RWPE1 (cell line): ENCODE measurements at regions not wholly inside any gene's neighbourhood (a gene's known extent, or its start where the extent isn't known, plus 50 kb on each side); places are given as distances from the start of the nearest gene placed in this dataset.

Experiments used
- CTCF ChIA-PET: fragments of 350-600 bp; sonication (Branson Sonifier 250); formaldehyde crosslinking; extraction: SDS; loops from one replicate; lab custom pipeline; 2021; lab: Yijun Ruan, JAX
- POLR2A ChIA-PET: fragments of 400-600 bp; formaldehyde crosslinking; extraction: SDS; loops from one replicate; lab custom pipeline; 2020; ENCODE audit warnings: antibody characterized with exemption; ENCODE audit not compliant: low non-redundant PET; lab: Yijun Ruan, JAX
- DNase-seq: peaks from one replicate; pipeline ENCODE4 v3.0.0; 2012; ENCODE audit warnings: low spot score
- H3K27ac ChIP-seq: fragments of 450-650 bp; 2 replicates; pipeline ENCODE4 v1.5.1; 2017
- CTCF ChIP-seq: fragments of 450-650 bp; conservative IDR thresholded peaks from 2 replicates; pipeline ENCODE4 v1.5.1; 2017; ENCODE audit warnings: low read depth, mild to moderate bottlenecking

GRCh38 chr1:228883535-228883934 lies 148.3 kb downstream of the RHOU start:
- no peak overlapping the region for H3K27ac ChIP-seq
- no peak for TF ChIP-seq CTCF
- no peak for DNase-seq
- ChIA-PET CTCF (no interaction called here), POLR2A (no interaction called here)

- no peak for DNase-seq
- CTCF ChIA-PET = no interaction called here
- TF ChIP-seq CTCF = no peak
- no peak overlapping the region for H3K27ac ChIP-seq
- POLR2A ChIA-PET = no interaction called here
These were observed 148.9 kb downstream of the RHOU start for GRCh38 chr1:228884196-228884595.

GRCh38 chr1:228884615-228885566 lies 149.6 kb downstream of the RHOU start:
- TF ChIP-seq CTCF = no peak
- ChIA-PET POLR2A (no interaction called here), CTCF (no interaction called here)
- no peak for DNase-seq
- H3K27ac ChIP-seq = no peak overlapping the region

GRCh38 chr1:228885845-228886244 lies 150.6 kb downstream of the RHOU start:
- ChIA-PET CTCF (no interaction called here), POLR2A (no interaction called here)
- no peak for TF ChIP-seq CTCF
- no peak overlapping the region for H3K27ac ChIP-seq
- no peak for DNase-seq

GRCh38 chr1:228887101-228887500 lies 151.8 kb downstream of the RHOU start:
- CTCF ChIA-PET = no interaction called here
- no peak overlapping the region for H3K27ac ChIP-seq
- DNase-seq = no peak
- POLR2A ChIA-PET = no interaction called here
- TF ChIP-seq CTCF = no peak

- TF ChIP-seq CTCF = no peak
- H3K27ac ChIP-seq = no peak overlapping the region
- DNase-seq = no peak
- ChIA-PET CTCF (interaction anchor here (0.7 kb wide), 1 partner anchor 280 kb away, joined by 3 read pairs; no protein-coding TSS in a partner anchor), POLR2A (no interaction called here)
These were observed 152.7 kb downstream of the RHOU start for GRCh38 chr1:228887960-228888359.
